ENCODE measurements at regions not wholly inside any gene's neighbourhood (a gene's known extent, or its start where the extent isn't known, plus 50 kb on each side); places are given as distances from the start of the nearest gene placed in this dataset.
"Not testable (repeated sequence)": the region's sequence is repeated elsewhere in the genome, so short reads cannot be mapped to it uniquely, and the experiment has no call there.

GRCh38 chr1:242735323-242735722 lies 210.8 kb upstream of the PLD5 start:
- DNase-seq (ENCODE audit: low read depth in 2 of 2): no peak

- no peak for DNase-seq (ENCODE audit: low read depth in 2 of 2)
These were observed 206.9 kb upstream of the PLD5 start for GRCh38 chr1:242731446-242731845.

- no peak for DNase-seq (ENCODE audit: low read depth in 2 of 2)
These were observed 204.2 kb upstream of the PLD5 start for GRCh38 chr1:242728696-242729095.

GRCh38 chr1:242723044-242723716 lies 198.7 kb upstream of the PLD5 start:
- no peak for DNase-seq (ENCODE audit: low read depth in 2 of 2)

GRCh38 chr1:242718967-242719366 lies 194.5 kb upstream of the PLD5 start:
- DNase-seq (ENCODE audit: low read depth in 2 of 2): no peak

- DNase-seq (ENCODE audit: low read depth in 2 of 2): no peak
These were observed 187.8 kb upstream of the PLD5 start for GRCh38 chr1:242712248-242712647.

- no peak for DNase-seq (ENCODE audit: low read depth in 2 of 2)
These were observed 186.3 kb upstream of the PLD5 start for GRCh38 chr1:242710847-242711246.

GRCh38 chr1:242710286-242710685 lies 185.8 kb upstream of the PLD5 start:
- no peak for DNase-seq (ENCODE audit: low read depth in 2 of 2)

- DNase-seq (ENCODE audit: low read depth in 2 of 2): no peak
These were observed 179.0 kb upstream of the PLD5 start for GRCh38 chr1:242703467-242703866.

GRCh38 chr1:242692988-242693387 lies 168.5 kb upstream of the PLD5 start:
- DNase-seq (ENCODE audit: low read depth in 2 of 2): no peak

- DNase-seq (ENCODE audit: low read depth in 2 of 2): no peak
These were observed 167.1 kb upstream of the PLD5 start for GRCh38 chr1:242691610-242691945.

GRCh38 chr1:242690849-242691609 lies 166.5 kb upstream of the PLD5 start:
- DNase-seq (ENCODE audit: low read depth in 2 of 2): no peak

- DNase-seq (ENCODE audit: low read depth in 2 of 2): no peak
These were observed 164.9 kb upstream of the PLD5 start for GRCh38 chr1:242689378-242689777.

- DNase-seq (ENCODE audit: low read depth in 2 of 2): no peak
These were observed 150.6 kb upstream of the PLD5 start for GRCh38 chr1:242674951-242675645.

- no peak for DNase-seq (ENCODE audit: low read depth in 2 of 2)
These were observed 149.2 kb upstream of the PLD5 start for GRCh38 chr1:242673652-242674051.

- not testable (repeated sequence) for DNase-seq (ENCODE audit: low read depth in 2 of 2)
These were observed 148.7 kb upstream of the PLD5 start for GRCh38 chr1:242673165-242673564.

- no peak for DNase-seq (ENCODE audit: low read depth in 2 of 2)
These were observed 145.5 kb upstream of the PLD5 start for GRCh38 chr1:242670019-242670418.

- DNase-seq (ENCODE audit: low read depth in 2 of 2): no peak
These were observed 138.4 kb upstream of the PLD5 start for GRCh38 chr1:242662886-242663285.

- DNase-seq (ENCODE audit: low read depth in 2 of 2): not testable (repeated sequence)
These were observed 129.3 kb upstream of the PLD5 start for GRCh38 chr1:242653772-242654171.

GRCh38 chr1:242651817-242652216 lies 127.3 kb upstream of the PLD5 start:
- DNase-seq (ENCODE audit: low read depth in 2 of 2): no peak

- no peak for DNase-seq (ENCODE audit: low read depth in 2 of 2)
These were observed 117.0 kb upstream of the PLD5 start for GRCh38 chr1:242641461-242641860.

GRCh38 chr1:242639104-242639503 lies 114.6 kb upstream of the PLD5 start:
- DNase-seq (ENCODE audit: low read depth in 2 of 2): no peak

- no peak for DNase-seq (ENCODE audit: low read depth in 2 of 2)
These were observed 110.2 kb upstream of the PLD5 start for GRCh38 chr1:242634732-242635131.
